Fibroblast of skin of right quadriceps (primary cell): ENCODE measurements at regions not wholly inside any gene's neighbourhood (a gene's known extent, or its start where the extent isn't known, plus 50 kb on each side); places are given as distances from the start of the nearest gene placed in this dataset.

Experiments
- DNase-seq: peaks from one replicate; pipeline ENCODE4 v3.0.0-alpha.2; 2013

GRCh38 chr14:36408388-36408787, 88.0 kb upstream of the MBIP start:
- no peak for DNase-seq

GRCh38 chr14:36405589-36406274, 85.3 kb upstream of the MBIP start:
- no peak for DNase-seq

GRCh38 chr14:36402867-36403266, 82.4 kb upstream of the MBIP start:
- no peak for DNase-seq

GRCh38 chr14:36398463-36399291, 78.2 kb upstream of the MBIP start:
- DNase-seq = no peak

GRCh38 chr14:36397357-36397756, 76.9 kb upstream of the MBIP start:
- DNase-seq = no peak

GRCh38 chr14:36396798-36397197, 76.4 kb upstream of the MBIP start:
- DNase-seq = no peak

- DNase-seq = no peak
Observed at GRCh38 chr14:36394593-36394992, 74.2 kb upstream of the MBIP start.

- DNase-seq = no peak
Observed at GRCh38 chr14:36390718-36391117, 70.3 kb upstream of the MBIP start.

GRCh38 chr14:36383767-36384431, 63.5 kb upstream of the MBIP start:
- DNase-seq = no peak

GRCh38 chr14:36373982-36374673, 53.7 kb upstream of the MBIP start:
- DNase-seq = peak; percentile 69
